ENCODE measurements at regions not wholly inside any gene's neighbourhood (a gene's known extent, or its start where the extent isn't known, plus 50 kb on each side); places are given as distances from the start of the nearest gene placed in this dataset.

- dilution Hi-C loops (cut with MboI; ENCODE audit: extremely low pct_ligation_motif_present, low sequenced_read_pairs): no loop called here
- no peaks in the 10 kb centered on the region for H3K9me1 ChIP-seq (ENCODE audit: control insufficient read depth, extremely low read depth, insufficient read depth, low read length)
- H3K9ac ChIP-seq (ENCODE audit: control insufficient read depth, extremely low read depth, insufficient read depth, low read length): no peak overlapping the region
- no peaks in the 10 kb centered on the region for H3K9me3 ChIP-seq (ENCODE audit: control insufficient read depth, low read depth, low read length)
- H3K27ac ChIP-seq (ENCODE audit: control insufficient read depth, insufficient read depth, low read length): no peak overlapping the region
- no peak overlapping the region for H3K4me3 ChIP-seq (ENCODE audit: control insufficient read depth in 2 of 3, extremely low read depth in 1 of 3, insufficient read depth in 2 of 3, low read depth in 1 of 3, low read length in 3 of 3)
- H2AFZ ChIP-seq (ENCODE audit: control insufficient read depth, low read length): no peak overlapping the region
- no peak for DNase-seq (ENCODE audit: low read depth, low spot score)
- H3K36me3 ChIP-seq (ENCODE audit: control insufficient read depth in 2 of 2, extremely low read depth in 1 of 2, insufficient read depth in 2 of 2, low read length in 2 of 2): no peaks in the 10 kb centered on the region
- no peak for FAIRE-seq
- H3K27me3 ChIP-seq (ENCODE audit: control insufficient read depth, extremely low read depth, insufficient read depth, low read length): no peaks in the 10 kb centered on the region
- H3K4me2 ChIP-seq (ENCODE audit: control insufficient read depth, extremely low read depth, insufficient read depth, low read depth, low read length): no peak overlapping the region
- no peaks in the 10 kb centered on the region for H4K20me1 ChIP-seq (ENCODE audit: control insufficient read depth, extremely low read depth, insufficient read depth, low read length)
- H3K4me1 ChIP-seq (ENCODE audit: control insufficient read depth, extremely low read depth, insufficient read depth, low read length): no peaks in the 10 kb centered on the region
- no peak for TF ChIP-seq CTCF (optimal IDR thresholded peaks at IDR 0.05 in 1 of 3, IDR thresholded peaks at IDR 0.05 in 1 of 3, conservative IDR thresholded peaks at IDR 0.05 in 1 of 3; ENCODE audit: extremely low read depth in 1 of 3, insufficient read depth in 2 of 3, low read length in 3 of 3)
- TF ChIP-seq EZH2 (IDR thresholded peaks at IDR 0.05; ENCODE audit: low read length): no peak
- H3K79me2 ChIP-seq (ENCODE audit: control insufficient read depth, insufficient read depth, low read length): no peaks in the 10 kb centered on the region
Measured at GRCh38 chr14:62626416-62626815, 418.8 kb downstream of the KCNH5 start.

- Histone ChIP-seq H3K4me1 (ENCODE audit: control insufficient read depth, extremely low read depth, insufficient read depth, low read length) (no peaks in the 10 kb centered on the region), H3K9ac (ENCODE audit: control insufficient read depth, extremely low read depth, insufficient read depth, low read length) (no peak overlapping the region), H3K27me3 (ENCODE audit: control insufficient read depth, extremely low read depth, insufficient read depth, low read length) (no peaks in the 10 kb centered on the region), H4K20me1 (ENCODE audit: control insufficient read depth, extremely low read depth, insufficient read depth, low read length) (no peaks in the 10 kb centered on the region), H3K9me3 (ENCODE audit: control insufficient read depth, low read depth, low read length) (no peaks in the 10 kb centered on the region), H3K79me2 (ENCODE audit: control insufficient read depth, insufficient read depth, low read length) (no peaks in the 10 kb centered on the region), H3K27ac (ENCODE audit: control insufficient read depth, insufficient read depth, low read length) (no peak overlapping the region), H3K9me1 (ENCODE audit: control insufficient read depth, extremely low read depth, insufficient read depth, low read length) (no peaks in the 10 kb centered on the region), H3K4me3 (ENCODE audit: control insufficient read depth in 2 of 3, extremely low read depth in 1 of 3, insufficient read depth in 2 of 3, low read depth in 1 of 3, low read length in 3 of 3) (no peak overlapping the region), H3K4me2 (ENCODE audit: control insufficient read depth, extremely low read depth, insufficient read depth, low read depth, low read length) (no peak overlapping the region), H2AFZ (ENCODE audit: control insufficient read depth, low read length) (no peak overlapping the region), H3K36me3 (ENCODE audit: control insufficient read depth in 2 of 2, extremely low read depth in 1 of 2, insufficient read depth in 2 of 2, low read length in 2 of 2) (no peaks in the 10 kb centered on the region)
- dilution Hi-C loops (cut with MboI; ENCODE audit: extremely low pct_ligation_motif_present, low sequenced_read_pairs): no loop called here
- TF ChIP-seq CTCF (optimal IDR thresholded peaks at IDR 0.05 in 1 of 3, IDR thresholded peaks at IDR 0.05 in 1 of 3, conservative IDR thresholded peaks at IDR 0.05 in 1 of 3; ENCODE audit: extremely low read depth in 1 of 3, insufficient read depth in 2 of 3, low read length in 3 of 3): no peak
- TF ChIP-seq EZH2 (IDR thresholded peaks at IDR 0.05; ENCODE audit: low read length): no peak
- FAIRE-seq (no peak), DNase-seq (ENCODE audit: low read depth, low spot score) (no peak)
Measured at GRCh38 chr14:62629176-62629725, 416.0 kb downstream of the KCNH5 start.

All from keratinocyte (primary cell).